B cell (primary cell): ENCODE measurements at regions not wholly inside any gene's neighbourhood (a gene's known extent, or its start where the extent isn't known, plus 50 kb on each side); places are given as distances from the start of the nearest gene placed in this dataset.

ENCODE experiments used
- EZH2 ChIP-seq: IDR thresholded peaks from 2 replicates; pipeline ENCODE4 v1.6.1; 2012; ENCODE audit warnings: borderline replicate concordance, low read depth, mild to moderate bottlenecking, moderate library complexity, low read length; ENCODE audit not compliant: insufficient read depth, poor library complexity, severe bottlenecking
- TF ChIP-seq, protein P1 (sequence below): fragments of 200-600 bp; IDR thresholded peaks from one replicate; pipeline ENCODE4 v1.8.0; 2022; ENCODE audit warnings: antibody characterized with exemption, mild to moderate bottlenecking

DNA sequence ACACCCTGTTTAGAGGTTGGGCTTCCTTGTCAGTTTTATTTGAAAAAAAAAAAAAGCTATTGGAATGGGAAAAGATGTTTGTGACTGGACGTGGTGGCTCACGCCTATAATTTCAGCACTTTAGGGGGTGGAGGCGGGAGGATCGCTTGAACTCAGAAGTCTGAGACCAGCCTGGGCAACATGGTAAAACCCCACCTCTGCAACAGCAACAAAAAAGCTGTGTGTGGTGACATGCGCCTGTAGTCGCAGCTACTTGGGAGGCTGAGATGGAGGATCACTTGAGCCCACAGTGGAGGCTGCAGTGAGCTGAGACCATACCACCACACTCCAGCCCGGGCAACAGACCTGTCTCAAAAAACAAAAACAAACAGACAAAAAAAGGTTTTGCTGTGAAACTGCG is 66.1 kb upstream of the SIAH1 start:
- TF ChIP-seq, protein P1, sequence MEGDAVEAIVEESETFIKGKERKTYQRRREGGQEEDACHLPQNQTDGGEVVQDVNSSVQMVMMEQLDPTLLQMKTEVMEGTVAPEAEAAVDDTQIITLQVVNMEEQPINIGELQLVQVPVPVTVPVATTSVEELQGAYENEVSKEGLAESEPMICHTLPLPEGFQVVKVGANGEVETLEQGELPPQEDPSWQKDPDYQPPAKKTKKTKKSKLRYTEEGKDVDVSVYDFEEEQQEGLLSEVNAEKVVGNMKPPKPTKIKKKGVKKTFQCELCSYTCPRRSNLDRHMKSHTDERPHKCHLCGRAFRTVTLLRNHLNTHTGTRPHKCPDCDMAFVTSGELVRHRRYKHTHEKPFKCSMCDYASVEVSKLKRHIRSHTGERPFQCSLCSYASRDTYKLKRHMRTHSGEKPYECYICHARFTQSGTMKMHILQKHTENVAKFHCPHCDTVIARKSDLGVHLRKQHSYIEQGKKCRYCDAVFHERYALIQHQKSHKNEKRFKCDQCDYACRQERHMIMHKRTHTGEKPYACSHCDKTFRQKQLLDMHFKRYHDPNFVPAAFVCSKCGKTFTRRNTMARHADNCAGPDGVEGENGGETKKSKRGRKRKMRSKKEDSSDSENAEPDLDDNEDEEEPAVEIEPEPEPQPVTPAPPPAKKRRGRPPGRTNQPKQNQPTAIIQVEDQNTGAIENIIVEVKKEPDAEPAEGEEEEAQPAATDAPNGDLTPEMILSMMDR: no peak
- TF ChIP-seq EZH2: no peak
